Endothelial cell of umbilical vein (primary cell): ENCODE measurements at regions not wholly inside any gene's neighbourhood (a gene's known extent, or its start where the extent isn't known, plus 50 kb on each side); places are given as distances from the start of the nearest gene placed in this dataset.

Source experiments
- BruUV-seq: library from RNA; stranded (reverse); fragments of 400-500 nt; replicated peaks from 2 replicates; lab custom pipeline; 2021; lab: Mats Ljungman, UMichigan
- CTCF ChIA-PET: fragments of 300-600, 350-600 bp; sonication (Branson Sonifier 250); formaldehyde crosslinking; loops from one replicate; lab custom pipeline; 2021; ENCODE audit warnings: antibody characterized with exemption, inconsistent platforms; lab: Charles Lee
- POLR2A ChIA-PET: fragments of 300-600, 350-600 bp; sonication (Branson Sonifier 250); formaldehyde crosslinking; loops from one replicate; lab custom pipeline; 2021; ENCODE audit warnings: antibody characterized with exemption, inconsistent platforms; lab: Charles Lee
- DNase-seq: peaks from one replicate; pipeline ENCODE4 v3.0.0-alpha.2; 2011; ENCODE audit warnings: low read depth, low spot score
- FAIRE-seq: peaks from 2 replicates; lab custom pipeline; 2011; peaks lifted over from hg19 to GRCh38; lab: Jason Lieb, UNC
- H2AFZ ChIP-seq: 2 replicates; pipeline ENCODE4 v1.6.0; 2012; ENCODE audit warnings: low read depth, low read length, control low read depth, inconsistent platforms
- H3K27ac ChIP-seq: 2 replicates; pipeline ENCODE4 v1.5.1; 2011; ENCODE audit warnings: low read depth, mild to moderate bottlenecking, control low read depth, low read length, moderate library complexity; ENCODE audit not compliant: insufficient read depth
- H3K27me3 ChIP-seq, 2 experiments: 2 replicates each; pipeline versions ENCODE4 v1.6.0 to v1.6.1; 2011; ENCODE audit warnings: low read length in 2 of 2, mixed read lengths in 1 of 2; ENCODE audit not compliant: control insufficient read depth in 2 of 2, insufficient read depth in 2 of 2
- H3K36me3 ChIP-seq, 2 experiments: 2 replicates in 1 of 2; 3 replicates in 1 of 2; pipeline ENCODE4 v1.5.1; 2011; ENCODE audit warnings: low read length in 2 of 2, mild to moderate bottlenecking in 1 of 2, moderate library complexity in 1 of 2; ENCODE audit not compliant: control insufficient read depth in 2 of 2, insufficient read depth in 2 of 2; ENCODE audit errors: extremely low read depth in 1 of 2
- H3K4me1 ChIP-seq: 3 replicates; pipeline ENCODE4 v1.5.1; 2011; ENCODE audit warnings: mild to moderate bottlenecking, low read length; ENCODE audit not compliant: control insufficient read depth, insufficient read depth; ENCODE audit errors: extremely low read depth
- H3K4me2 ChIP-seq: 2 replicates; pipeline ENCODE4 v1.6.1; 2011; ENCODE audit warnings: low read length, control low read depth, mixed read lengths; ENCODE audit not compliant: insufficient read depth
- H3K4me3 ChIP-seq, 3 experiments: fragments of 200-600 bp in 1 of 3; sonication (generic), shearing (Covaris generic) in 1 of 3; replicated peaks in 1 of 3; 2 replicates each; pipeline ENCODE4 v1.5.1; 2011 to 2016; ENCODE audit warnings: control low read depth in 3 of 3, low read length in 3 of 3, mild to moderate bottlenecking in 2 of 3, inconsistent platforms in 1 of 3, low read depth in 1 of 3, moderate library complexity in 1 of 3; ENCODE audit not compliant: insufficient read depth in 1 of 3
- H3K79me2 ChIP-seq: 2 replicates; pipeline ENCODE4 v1.6.0; 2012; ENCODE audit warnings: low read length, inconsistent platforms; ENCODE audit not compliant: control insufficient read depth, insufficient read depth
- H3K9ac ChIP-seq: replicated peaks from 2 replicates; pipeline ENCODE3; 2011; ENCODE audit warnings: low read length, control low read depth; ENCODE audit not compliant: insufficient read depth; ENCODE audit errors: extremely low read depth
- H3K9me1 ChIP-seq: replicated peaks from 3 replicates; pipeline ENCODE4 v1.6.0; 2011; ENCODE audit warnings: mild to moderate bottlenecking, low read length; ENCODE audit not compliant: control insufficient read depth, insufficient read depth; ENCODE audit errors: extremely low read depth
- H3K9me3 ChIP-seq: replicated peaks from 2 replicates; pipeline ENCODE4 v1.5.1; 2012; ENCODE audit warnings: low read length, inconsistent platforms; ENCODE audit not compliant: control insufficient read depth, insufficient read depth
- H4K20me1 ChIP-seq: replicated peaks from 2 replicates; pipeline ENCODE3; 2011; ENCODE audit warnings: mild to moderate bottlenecking, low read length; ENCODE audit not compliant: control insufficient read depth, insufficient read depth; ENCODE audit errors: extremely low read depth
- CTCF ChIP-seq, 2 donors: IDR thresholded peaks; 1 replicate in 1 of 2; 2 replicates in 1 of 2; pipeline ENCODE4 v1.5.1; 2011; ENCODE audit warnings: low read length in 2 of 2, mild to moderate bottlenecking in 2 of 2, moderate library complexity in 2 of 2, control low read depth in 1 of 2, inconsistent platforms in 1 of 2, low read depth in 1 of 2; ENCODE audit not compliant: insufficient read depth in 1 of 2; ENCODE audit errors: extremely low read depth in 1 of 2
- EZH2 ChIP-seq: IDR thresholded peaks from 2 replicates; pipeline ENCODE4 v1.6.1; 2012; ENCODE audit warnings: borderline replicate concordance, low read depth, mild to moderate bottlenecking, moderate library complexity, low read length, inconsistent platforms; ENCODE audit not compliant: severe bottlenecking
- FOS ChIP-seq: IDR thresholded peaks from 2 replicates; pipeline ENCODE4 v1.6.1; 2011; ENCODE audit warnings: mild to moderate bottlenecking, low read length, moderate library complexity, borderline replicate concordance; ENCODE audit not compliant: insufficient read depth
- GATA2 ChIP-seq: IDR thresholded peaks from 2 replicates; pipeline ENCODE4 v1.7.0; 2011; ENCODE audit warnings: low read depth, mild to moderate bottlenecking, moderate library complexity, mixed read lengths, low read length; ENCODE audit not compliant: insufficient read length, insufficient read depth
- JUN ChIP-seq: IDR thresholded peaks from 2 replicates; pipeline ENCODE4 v1.6.1; 2011; ENCODE audit warnings: borderline replicate concordance, low read depth; ENCODE audit not compliant: insufficient read length, insufficient read depth
- MAX ChIP-seq: IDR thresholded peaks from 2 replicates; pipeline ENCODE4 v1.6.1; 2011; ENCODE audit not compliant: insufficient read depth, insufficient read length
- MYC ChIP-seq: IDR thresholded peaks from one replicate; pipeline ENCODE4 v1.6.1; 2011; ENCODE audit warnings: mild to moderate bottlenecking, low read depth, low read length
- POLR2A ChIP-seq: IDR thresholded peaks from 2 replicates; pipeline ENCODE4 v1.6.1; 2012; ENCODE audit warnings: low read depth, mild to moderate bottlenecking, control low read depth, low read length
- POLR2AphosphoS5 ChIP-seq: IDR thresholded peaks from 2 replicates; pipeline ENCODE4 v1.6.1; 2012; ENCODE audit warnings: low read depth, mild to moderate bottlenecking, control low read depth, low read length, moderate library complexity; ENCODE audit not compliant: insufficient read depth
- dilution Hi-C: fragments of 300-500 bp; cut with MboI; formaldehyde crosslinking; loops from one replicate; pipeline ENCODE4 v1.15.0; 2019; ENCODE audit warnings: low sequenced_read_pairs; ENCODE audit not compliant: extremely low pct_ligation_motif_present
- intact Hi-C: fragments of 100-400 bp; cut with micrococcal nuclease; formaldehyde crosslinking; loops from one replicate; pipeline ENCODE4 v1.10.0; 2022

- no peak overlapping the region for H3K9ac ChIP-seq
- no peaks in the 10 kb centered on the region for H4K20me1 ChIP-seq
- no peak overlapping the region for H3K4me3 ChIP-seq
- DNase-seq (no peak), FAIRE-seq (no peak)
- H3K36me3 ChIP-seq: no peaks in the 10 kb centered on the region
- no peak overlapping the region for H3K4me2 ChIP-seq
- H3K27ac ChIP-seq: no peak overlapping the region
- no TSS peak for BruUV-seq
- POLR2A ChIA-PET: no interaction called here
- H3K79me2 ChIP-seq: no peaks in the 10 kb centered on the region
- H3K27me3 ChIP-seq: peaks cover 0 to 2% of the 10 kb centered on the region in 2 experiments
- no peaks in the 10 kb centered on the region for H3K4me1 ChIP-seq
- dilution Hi-C loops: no loop called here
- no peaks in the 10 kb centered on the region for H3K9me3 ChIP-seq
- no peak overlapping the region for H2AFZ ChIP-seq
- intact Hi-C loops: loop anchor here (5.0 kb wide), 1 partner anchor 203 kb away; no protein-coding TSS in a partner anchor
- TF ChIP-seq MAX (no peak), FOS (no peak), GATA2 (no peak), CTCF (IDR thresholded peaks at IDR 0.05; ENCODE audit: extremely low read depth in 1 of 2, insufficient read depth in 1 of 2, low read depth in 1 of 2, low read length in 2 of 2) (no peak), MYC (no peak), EZH2 (no peak), POLR2A (no peak), JUN (no peak), POLR2AphosphoS5 (no peak)
- H3K9me1 ChIP-seq: no peaks in the 10 kb centered on the region
- CTCF ChIA-PET: interaction anchor here (0.7 to 1.5 kb wide), 3 partner anchors 8 to 942 kb away, joined by 3 to 6 read pairs (median 6); no protein-coding TSS in a partner anchor
These were observed 71.7 kb downstream of the RPLP1 start for GRCh38 chr15:69524296-69524695.
